GM21737 (cell line): ENCODE measurements at regions not wholly inside any gene's neighbourhood (a gene's known extent, or its start where the extent isn't known, plus 50 kb on each side); places are given as distances from the start of the nearest gene placed in this dataset.

ENCODE experiments used
- ATAC-seq: cut with Tn5 transposase; IDR thresholded peaks from one replicate; pipeline ENCODE4 v1.9.1; 2021; ENCODE audit warnings: mild to moderate bottlenecking, moderate library complexity; ENCODE audit not compliant: unreplicated experiment

GRCh38 chr12:84745127-84745526, 167.5 kb downstream of the SLC6A15 start:
- ATAC-seq: no peak

- ATAC-seq: no peak
Observed at GRCh38 chr12:84741692-84742091, 170.9 kb downstream of the SLC6A15 start.

- ATAC-seq: no peak
Observed at GRCh38 chr12:84741031-84741430, 171.6 kb downstream of the SLC6A15 start.

- no peak for ATAC-seq
Observed at GRCh38 chr12:84740602-84741001, 172.0 kb downstream of the SLC6A15 start.

- no peak for ATAC-seq
Observed at GRCh38 chr12:84738481-84738972, 174.1 kb downstream of the SLC6A15 start.

GRCh38 chr12:84732828-84733340, 179.7 kb downstream of the SLC6A15 start:
- no peak for ATAC-seq

- no peak for ATAC-seq
Observed at GRCh38 chr12:84730561-84731162, 181.9 kb downstream of the SLC6A15 start.

GRCh38 chr12:84727961-84728360, 184.6 kb downstream of the SLC6A15 start:
- no peak for ATAC-seq

GRCh38 chr12:84726780-84727179, 185.8 kb downstream of the SLC6A15 start:
- no peak for ATAC-seq

GRCh38 chr12:84723988-84724387, 188.6 kb downstream of the SLC6A15 start:
- ATAC-seq: no peak

GRCh38 chr12:84719997-84720396, 192.6 kb downstream of the SLC6A15 start:
- no peak for ATAC-seq

- ATAC-seq: no peak
Observed at GRCh38 chr12:84718906-84719305, 193.7 kb downstream of the SLC6A15 start.

GRCh38 chr12:84712747-84713146, 199.9 kb downstream of the SLC6A15 start:
- no peak for ATAC-seq

- no peak for ATAC-seq
Observed at GRCh38 chr12:84706374-84706773, 206.2 kb downstream of the SLC6A15 start.

GRCh38 chr12:84704856-84705255, 207.7 kb downstream of the SLC6A15 start:
- ATAC-seq: no peak

GRCh38 chr12:84702001-84702400, 210.6 kb downstream of the SLC6A15 start:
- ATAC-seq: no peak

GRCh38 chr12:84701041-84701440, 211.6 kb downstream of the SLC6A15 start:
- no peak for ATAC-seq

- ATAC-seq: no peak
Observed at GRCh38 chr12:84698576-84699333, 213.8 kb downstream of the SLC6A15 start.

GRCh38 chr12:84696908-84697540, 215.6 kb downstream of the SLC6A15 start:
- ATAC-seq: no peak

- no peak for ATAC-seq
Observed at GRCh38 chr12:84696281-84696680, 216.3 kb downstream of the SLC6A15 start.

GRCh38 chr12:84694116-84694515, 218.5 kb downstream of the SLC6A15 start:
- ATAC-seq: no peak

GRCh38 chr12:84692071-84692470, 220.5 kb downstream of the SLC6A15 start:
- ATAC-seq: no peak
